Gastroesophageal sphincter (tissue), 3 donors: ENCODE measurements at regions not wholly inside any gene's neighbourhood (a gene's known extent, or its start where the extent isn't known, plus 50 kb on each side); places are given as distances from the start of the nearest gene placed in this dataset.

Experiments used
- CTCF ChIP-seq, 4 experiments: fragments of 200-600 bp in 2 of 4; fragments of 450-650 bp in 2 of 4; sonication (generic) in 1 of 4; IDR thresholded peaks; one replicate each; pipeline ENCODE4 v1.5.1; 2017 to 2019; ENCODE audit warnings: antibody characterized with exemption in 4 of 4, mild to moderate bottlenecking in 2 of 4, moderate library complexity in 2 of 4
- POLR2AphosphoS5 ChIP-seq: sonication (generic); formaldehyde crosslinking; IDR thresholded peaks from one replicate; pipeline ENCODE4 v1.6.1; 2017; ENCODE audit warnings: antibody characterized with exemption

- TF ChIP-seq POLR2AphosphoS5 (no peak), CTCF (IDR thresholded peaks at IDR 0.05) (no peak)
Measured at GRCh38 chr12:115149279-115149678, 465.3 kb upstream of the TBX3 start.
